Lung (tissue), 11 donors: ENCODE measurements at regions not wholly inside any gene's neighbourhood (a gene's known extent, or its start where the extent isn't known, plus 50 kb on each side); places are given as distances from the start of the nearest gene placed in this dataset.

Experiments used
- ATAC-seq: fragments of 200-7000 bp; cut with Tn5 transposase; one replicate; pipeline ENCODE4 v1.9.1; 2020; ENCODE audit warnings: moderate number of reproducible peaks; ENCODE audit not compliant: insufficient read depth, low FRiP score
- DNase-seq, 3 donors: peaks; one replicate each; pipeline ENCODE4 v3.0.0-alpha.2; 2013 to 2017
- H3K27ac ChIP-seq, 2 donors: one replicate each; pipeline ENCODE4 v1.5.1; 2013; ENCODE audit warnings: mild to moderate bottlenecking in 2 of 2, moderate library complexity in 2 of 2, control low read depth in 1 of 2, inconsistent platforms in 1 of 2, low read depth in 1 of 2, low read length in 1 of 2
- H3K27me3 ChIP-seq, 3 donors: one replicate each; pipeline ENCODE4 v1.5.1; 2013; ENCODE audit warnings: low read length in 2 of 3; ENCODE audit not compliant: control insufficient read depth in 3 of 3, insufficient read depth in 3 of 3
- H3K36me3 ChIP-seq, 4 donors: one replicate each; pipeline ENCODE4 v1.5.1; 2013; ENCODE audit warnings: low read length in 4 of 4, mild to moderate bottlenecking in 1 of 4, moderate library complexity in 1 of 4; ENCODE audit not compliant: control insufficient read depth in 4 of 4, insufficient read depth in 4 of 4
- H3K4me1 ChIP-seq, 5 donors: one replicate each; pipeline ENCODE4 v1.5.1; 2013; ENCODE audit warnings: low read length in 5 of 5, mild to moderate bottlenecking in 2 of 5, moderate library complexity in 1 of 5; ENCODE audit not compliant: control insufficient read depth in 5 of 5, insufficient read depth in 5 of 5
- H3K4me3 ChIP-seq: one replicate; pipeline ENCODE4 v1.5.1; 2013; ENCODE audit warnings: mild to moderate bottlenecking, control low read depth, moderate library complexity
- H3K9ac ChIP-seq, 2 donors: one replicate each; pipeline ENCODE4 v1.5.1; 2013; ENCODE audit warnings: low read length in 2 of 2, control low read depth in 1 of 2; ENCODE audit not compliant: insufficient read depth in 1 of 2
- H3K9me3 ChIP-seq, 4 donors: one replicate each; pipeline ENCODE4 v1.5.1; 2013; ENCODE audit warnings: low read length in 3 of 4, mild to moderate bottlenecking in 1 of 4, moderate library complexity in 1 of 4; ENCODE audit not compliant: control insufficient read depth in 4 of 4, insufficient read depth in 3 of 4
- WGBS, 2 donors: extraction: QIAGEN DNeasy Blood & Tissue Kit; methylation state at CpG; one replicate each; pipeline ENCODE4 v1.1.7; 2013; 5-methylcytosine and 5-hydroxymethylcytosine counted together
- TF ChIP-seq, protein P1 (sequence below): IDR thresholded peaks from 2 replicates; pipeline ENCODE4 v1.5.1; 2012; ENCODE audit warnings: mild to moderate bottlenecking; ENCODE audit errors: control extremely low read depth, extremely low read depth
- donor health status: control.
- donor health status: control.
- donor health status: Bipolar disorder and iron deficiency.
- donor health status: healthy.
- donor health status: DM: yes; HTN: yes; CAD: no.

DNA sequence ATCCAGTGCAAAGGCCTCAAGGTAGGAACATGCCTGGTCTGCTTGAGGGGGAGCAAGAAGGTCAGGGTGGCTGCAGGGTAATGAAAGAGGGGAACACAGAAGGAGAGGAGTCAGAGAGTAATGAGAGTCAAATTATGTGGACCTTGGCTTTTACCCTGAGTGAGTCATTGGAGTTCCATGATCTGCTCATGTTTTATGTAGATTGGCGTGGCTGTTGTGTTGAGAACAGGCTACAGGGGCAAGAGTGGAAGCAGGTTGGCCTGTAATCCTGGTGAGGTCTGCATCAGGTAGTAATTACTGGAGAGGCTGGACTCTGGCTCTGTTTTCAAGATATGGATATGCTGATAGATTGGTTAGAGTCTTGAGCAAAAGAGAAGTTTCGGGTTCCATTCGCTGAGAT lies 177.7 kb upstream of the NR3C1 start:
- Histone ChIP-seq H3K27ac (no peak overlapping the region), H3K4me3 (no peak overlapping the region), H3K9me3 (no peaks in the 10 kb centered on the region), H3K9ac (no peak overlapping the region), H3K27me3 (no peaks in the 10 kb centered on the region), H3K4me1 (peaks cover 1 to 15% (median 10%) of the 10 kb centered on the region in 5 donors), H3K36me3 (no peaks in the 10 kb centered on the region)
- DNase-seq (no peak), ATAC-seq (no peak)
- TF ChIP-seq, protein P1, sequence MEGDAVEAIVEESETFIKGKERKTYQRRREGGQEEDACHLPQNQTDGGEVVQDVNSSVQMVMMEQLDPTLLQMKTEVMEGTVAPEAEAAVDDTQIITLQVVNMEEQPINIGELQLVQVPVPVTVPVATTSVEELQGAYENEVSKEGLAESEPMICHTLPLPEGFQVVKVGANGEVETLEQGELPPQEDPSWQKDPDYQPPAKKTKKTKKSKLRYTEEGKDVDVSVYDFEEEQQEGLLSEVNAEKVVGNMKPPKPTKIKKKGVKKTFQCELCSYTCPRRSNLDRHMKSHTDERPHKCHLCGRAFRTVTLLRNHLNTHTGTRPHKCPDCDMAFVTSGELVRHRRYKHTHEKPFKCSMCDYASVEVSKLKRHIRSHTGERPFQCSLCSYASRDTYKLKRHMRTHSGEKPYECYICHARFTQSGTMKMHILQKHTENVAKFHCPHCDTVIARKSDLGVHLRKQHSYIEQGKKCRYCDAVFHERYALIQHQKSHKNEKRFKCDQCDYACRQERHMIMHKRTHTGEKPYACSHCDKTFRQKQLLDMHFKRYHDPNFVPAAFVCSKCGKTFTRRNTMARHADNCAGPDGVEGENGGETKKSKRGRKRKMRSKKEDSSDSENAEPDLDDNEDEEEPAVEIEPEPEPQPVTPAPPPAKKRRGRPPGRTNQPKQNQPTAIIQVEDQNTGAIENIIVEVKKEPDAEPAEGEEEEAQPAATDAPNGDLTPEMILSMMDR, result no peak
- 97 to 99% methylated on average over 3 of the region's 3 CpGs for WGBS, 2 donors

DNA sequence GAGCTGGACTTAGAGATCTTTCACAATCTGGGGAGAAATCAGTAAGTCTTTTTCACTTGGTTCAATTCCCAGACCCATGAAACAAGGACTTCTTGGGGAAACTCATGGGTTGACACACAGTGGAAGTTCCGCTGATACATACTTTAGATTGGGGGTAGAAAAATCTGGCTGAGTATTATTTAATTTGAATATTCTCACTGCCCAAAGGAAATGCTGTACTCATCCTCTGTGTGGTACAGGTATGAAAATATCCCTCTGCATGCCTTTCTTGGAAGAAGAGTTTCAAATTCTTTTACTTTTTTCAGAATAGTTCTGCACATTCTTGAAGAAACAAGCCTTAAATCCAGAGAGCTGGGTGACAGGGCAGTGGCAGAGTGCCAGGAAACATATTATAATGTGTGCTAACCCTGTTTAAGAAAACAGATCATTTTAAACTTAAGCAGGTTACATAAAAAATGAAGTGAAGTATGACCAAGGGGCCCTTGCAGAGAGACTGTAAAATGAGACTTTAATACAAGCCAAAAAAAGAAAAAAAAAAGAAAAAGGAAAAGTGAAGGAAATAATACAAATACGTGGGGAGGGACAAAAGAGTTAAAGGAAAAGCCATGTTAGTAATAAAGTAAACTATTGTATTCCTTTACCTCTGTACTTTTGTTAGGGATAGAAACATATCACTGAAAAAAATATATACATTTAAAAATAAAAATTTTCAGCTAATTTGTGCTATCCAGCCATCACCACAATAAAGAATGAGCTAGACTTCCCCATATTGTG lies 173.4 kb upstream of the NR3C1 start:
- Histone ChIP-seq H3K36me3 (no peaks in the 10 kb centered on the region), H3K4me3 (no peak overlapping the region), H3K9me3 (no peaks in the 10 kb centered on the region), H3K4me1 (peaks cover 0 to 15% (median 3%) of the 10 kb centered on the region in 5 donors), H3K27me3 (no peaks in the 10 kb centered on the region), H3K9ac (no peak overlapping the region), H3K27ac (no peak overlapping the region)
- 49 to 70% methylated on average over 2 of the region's 2 CpGs for WGBS, 2 donors
- TF ChIP-seq, protein P1, result no peak
- ATAC-seq, result no peak
- DNase-seq, result peak; percentile 72 to 89 (median 85)

DNA sequence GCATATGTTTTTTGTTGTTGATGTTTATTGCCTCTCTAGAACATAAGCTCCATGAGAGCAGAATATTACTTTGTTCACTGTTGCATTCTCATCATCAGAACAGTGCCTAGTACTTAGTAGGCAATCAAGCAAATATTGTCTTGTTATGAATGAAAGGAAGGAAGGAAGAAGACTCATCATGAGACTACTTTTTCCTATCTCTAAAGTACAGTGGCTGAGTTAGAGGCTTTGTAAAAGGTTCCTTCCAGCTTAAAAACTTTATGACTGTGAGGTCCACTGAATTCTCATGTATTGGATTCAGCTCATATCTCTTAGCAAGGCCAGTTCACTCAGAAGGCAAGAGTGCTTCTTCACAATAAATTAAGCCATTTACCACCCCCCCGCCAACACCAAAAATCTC lies 171.8 kb upstream of the NR3C1 start:
- peaks cover 0 to 15% (median 3%) of the 10 kb centered on the region in 5 donors for H3K4me1 ChIP-seq
- no peak overlapping the region for H3K27ac ChIP-seq
- H3K27me3 ChIP-seq, result no peaks in the 10 kb centered on the region
- no peaks in the 10 kb centered on the region for H3K36me3 ChIP-seq
- H3K9ac ChIP-seq, result no peak overlapping the region
- TF ChIP-seq, protein P1, result no peak
- H3K4me3 ChIP-seq, result no peak overlapping the region
- 99 to 100% methylated on average over 1 of the region's 1 CpG for whole genome bisulfite sequencing, 2 donors
- DNase-seq, result no peak
- H3K9me3 ChIP-seq, result no peaks in the 10 kb centered on the region
- ATAC-seq, result no peak
